Activated B cell treated with CpG ODN at 0.5 μM for 24 hours (primary cell): ENCODE measurements at regions not wholly inside any gene's neighbourhood (a gene's known extent, or its start where the extent isn't known, plus 50 kb on each side); places are given as distances from the start of the nearest gene placed in this dataset.

Source experiments
- ATAC-seq: fragments of 200-7000 bp; cut with Tn5 transposase; one replicate; pipeline ENCODE4 v1.10.0; 2021; ENCODE audit warnings: low read depth, mild to moderate bottlenecking, moderate library complexity
- CTCF ChIA-PET: fragments of 350-600 bp; sonication (Branson Sonifier 250); formaldehyde crosslinking; loops from one replicate; lab custom pipeline; 2021; ENCODE audit warnings: antibody characterized with exemption; lab: Charles Lee
- POLR2A ChIA-PET: fragments of 350-600 bp; sonication (Branson Sonifier 250); formaldehyde crosslinking; loops from one replicate; lab custom pipeline; 2021; ENCODE audit warnings: antibody characterized with exemption; lab: Charles Lee
- DNase-seq: peaks from one replicate; pipeline ENCODE4 v3.0.0; 2022
- H3K27ac Mint-ChIP-seq: one replicate; pipeline ENCODE4 v1.8.0; 2020; ENCODE audit warnings: mixed read lengths
- H3K27me3 Mint-ChIP-seq: one replicate; pipeline ENCODE4 v1.8.0; 2021; ENCODE audit warnings: mixed read lengths
- H3K36me3 Mint-ChIP-seq: one replicate; pipeline ENCODE4 v1.8.0; 2021; ENCODE audit warnings: low read depth, mixed read lengths
- H3K4me1 Mint-ChIP-seq: one replicate; pipeline ENCODE4 v1.8.0; 2021; ENCODE audit warnings: mixed read lengths
- H3K4me3 Mint-ChIP-seq: one replicate; pipeline ENCODE4 v1.8.0; 2020; ENCODE audit warnings: mild to moderate bottlenecking, mixed read lengths
- H3K9me3 Mint-ChIP-seq: one replicate; pipeline ENCODE4 v1.8.0; 2020; ENCODE audit warnings: mixed read lengths
- CTCF ChIP-seq: fragments of 200-600 bp; IDR thresholded peaks from one replicate; pipeline ENCODE4 v1.8.0; 2022; ENCODE audit warnings: antibody characterized with exemption, mild to moderate bottlenecking
- intact Hi-C: fragments of 100-400 bp; cut with micrococcal nuclease; formaldehyde crosslinking; loops from one replicate; pipeline ENCODE4 v1.15.1; 2024

DNA sequence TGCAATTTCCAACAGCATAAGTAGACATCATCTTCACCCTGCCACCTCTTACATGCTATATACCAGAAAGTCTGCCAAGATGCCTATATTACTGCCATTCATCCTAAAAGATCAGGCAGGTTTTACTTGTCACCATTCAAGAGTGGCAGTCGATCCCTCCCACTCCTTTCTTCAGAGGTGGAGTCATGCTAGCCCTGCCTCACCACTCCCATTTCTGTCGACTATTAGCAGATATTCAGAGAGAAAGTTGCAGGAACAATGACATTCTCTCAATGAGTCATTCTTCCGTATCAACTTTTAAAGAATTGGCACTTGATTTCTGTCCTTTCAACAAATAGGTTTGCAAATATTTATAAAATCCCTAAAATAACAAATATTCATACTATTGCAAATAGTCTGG, 1060.1 kb downstream of the ADGRL3 start:
- Mint-ChIP-seq H3K27me3 (no peaks in the 10 kb centered on the region), H3K27ac (no peak overlapping the region), H3K4me3 (no peak overlapping the region), H3K9me3 (no peaks in the 10 kb centered on the region), H3K4me1 (no peaks in the 10 kb centered on the region), H3K36me3 (no peaks in the 10 kb centered on the region)
- CTCF ChIA-PET = no interaction called here
- no peak for DNase-seq
- no peak for TF ChIP-seq CTCF
- POLR2A ChIA-PET = no interaction called here
- ATAC-seq = no peak
- intact Hi-C loops = no loop called here

DNA sequence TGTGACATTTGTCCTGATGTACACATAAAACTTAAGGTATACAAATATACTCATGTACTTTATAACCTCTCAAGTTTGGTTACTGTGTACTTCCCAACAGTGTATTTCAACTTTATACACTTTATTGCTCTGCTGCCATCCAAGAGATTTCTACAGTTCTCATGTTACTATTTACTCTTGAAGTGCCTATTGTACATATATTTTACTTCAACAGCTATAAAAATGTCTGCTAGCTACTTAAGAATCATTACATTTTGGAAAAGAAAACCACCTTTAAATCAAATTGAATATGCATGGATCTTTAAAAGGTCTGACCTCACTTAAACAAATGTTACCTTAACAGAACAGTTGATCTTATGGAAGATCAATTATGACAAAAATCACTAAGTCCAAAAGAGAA, 1056.4 kb downstream of the ADGRL3 start:
- Mint-ChIP-seq H3K36me3 (no peaks in the 10 kb centered on the region), H3K4me1 (no peaks in the 10 kb centered on the region), H3K27me3 (no peaks in the 10 kb centered on the region), H3K4me3 (no peak overlapping the region), H3K9me3 (no peaks in the 10 kb centered on the region), H3K27ac (no peak overlapping the region)
- TF ChIP-seq CTCF = no peak
- DNase-seq (no peak), ATAC-seq (no peak)
- intact Hi-C loops = no loop called here
- CTCF ChIA-PET = no interaction called here
- POLR2A ChIA-PET = no interaction called here

- intact Hi-C loops = no loop called here
- H3K4me3 Mint-ChIP-seq = no peak overlapping the region
- H3K27ac Mint-ChIP-seq = no peak overlapping the region
- H3K9me3 Mint-ChIP-seq = no peaks in the 10 kb centered on the region
- H3K36me3 Mint-ChIP-seq = no peaks in the 10 kb centered on the region
- no peak for TF ChIP-seq CTCF
- ATAC-seq (no peak), DNase-seq (no peak)
- no peaks in the 10 kb centered on the region for H3K4me1 Mint-ChIP-seq
- POLR2A ChIA-PET = no interaction called here
- H3K27me3 Mint-ChIP-seq = no peaks in the 10 kb centered on the region
- CTCF ChIA-PET = no interaction called here
Measured at GRCh38 chr4:62252728-62253127, 1052.6 kb downstream of the ADGRL3 start.

GRCh38 chr4:62250100-62250499, 1050.0 kb downstream of the ADGRL3 start:
- intact Hi-C loops = no loop called here
- ChIA-PET CTCF (no interaction called here), POLR2A (no interaction called here)
- Mint-ChIP-seq H3K9me3 (no peaks in the 10 kb centered on the region), H3K4me1 (no peaks in the 10 kb centered on the region), H3K4me3 (no peak overlapping the region), H3K27me3 (no peaks in the 10 kb centered on the region), H3K36me3 (no peaks in the 10 kb centered on the region), H3K27ac (no peak overlapping the region)
- TF ChIP-seq CTCF = no peak
- DNase-seq (no peak), ATAC-seq (no peak)

- Mint-ChIP-seq H3K4me1 (no peaks in the 10 kb centered on the region), H3K4me3 (no peak overlapping the region), H3K9me3 (peaks cover 3% of the 10 kb centered on the region), H3K36me3 (no peaks in the 10 kb centered on the region), H3K27me3 (no peaks in the 10 kb centered on the region), H3K27ac (no peak overlapping the region)
- no peak for ATAC-seq
- no peak for DNase-seq
- intact Hi-C loops = no loop called here
- POLR2A ChIA-PET = no interaction called here
- CTCF ChIA-PET = no interaction called here
- TF ChIP-seq CTCF = no peak
Measured at GRCh38 chr4:62243895-62244294, 1043.8 kb downstream of the ADGRL3 start.
